B cell (primary cell): ENCODE measurements at regions not wholly inside any gene's neighbourhood (a gene's known extent, or its start where the extent isn't known, plus 50 kb on each side); places are given as distances from the start of the nearest gene placed in this dataset.

ENCODE experiments used
- CTCF ChIP-seq: fragments of 200-600 bp; IDR thresholded peaks from one replicate; pipeline ENCODE4 v1.8.0; 2022; ENCODE audit warnings: antibody characterized with exemption, mild to moderate bottlenecking
- EZH2 ChIP-seq: IDR thresholded peaks from 2 replicates; pipeline ENCODE4 v1.6.1; 2012; ENCODE audit warnings: borderline replicate concordance, low read depth, mild to moderate bottlenecking, moderate library complexity, low read length; ENCODE audit not compliant: insufficient read depth, poor library complexity, severe bottlenecking

- TF ChIP-seq CTCF = no peak
- TF ChIP-seq EZH2 = no peak
These were observed 891.7 kb upstream of the MIR17HG start for GRCh38 chr13:90455823-90456222.
